ENCODE measurements at regions not wholly inside any gene's neighbourhood (a gene's known extent, or its start where the extent isn't known, plus 50 kb on each side); places are given as distances from the start of the nearest gene placed in this dataset.

GRCh38 chr1:229135773-229136172 lies 135.1 kb upstream of the RAB4A start:
- TF ChIP-seq, protein P1, sequence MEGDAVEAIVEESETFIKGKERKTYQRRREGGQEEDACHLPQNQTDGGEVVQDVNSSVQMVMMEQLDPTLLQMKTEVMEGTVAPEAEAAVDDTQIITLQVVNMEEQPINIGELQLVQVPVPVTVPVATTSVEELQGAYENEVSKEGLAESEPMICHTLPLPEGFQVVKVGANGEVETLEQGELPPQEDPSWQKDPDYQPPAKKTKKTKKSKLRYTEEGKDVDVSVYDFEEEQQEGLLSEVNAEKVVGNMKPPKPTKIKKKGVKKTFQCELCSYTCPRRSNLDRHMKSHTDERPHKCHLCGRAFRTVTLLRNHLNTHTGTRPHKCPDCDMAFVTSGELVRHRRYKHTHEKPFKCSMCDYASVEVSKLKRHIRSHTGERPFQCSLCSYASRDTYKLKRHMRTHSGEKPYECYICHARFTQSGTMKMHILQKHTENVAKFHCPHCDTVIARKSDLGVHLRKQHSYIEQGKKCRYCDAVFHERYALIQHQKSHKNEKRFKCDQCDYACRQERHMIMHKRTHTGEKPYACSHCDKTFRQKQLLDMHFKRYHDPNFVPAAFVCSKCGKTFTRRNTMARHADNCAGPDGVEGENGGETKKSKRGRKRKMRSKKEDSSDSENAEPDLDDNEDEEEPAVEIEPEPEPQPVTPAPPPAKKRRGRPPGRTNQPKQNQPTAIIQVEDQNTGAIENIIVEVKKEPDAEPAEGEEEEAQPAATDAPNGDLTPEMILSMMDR (IDR thresholded peaks at IDR 0.05) = no peak
- no peak for TF ChIP-seq POLR2AphosphoS5 (IDR thresholded peaks at IDR 0.05)
- TF ChIP-seq POLR2A (IDR thresholded peaks at IDR 0.05) = no peak

All from sigmoid colon (tissue), 4 donors.